ENCODE measurements at regions not wholly inside any gene's neighbourhood (a gene's known extent, or its start where the extent isn't known, plus 50 kb on each side); places are given as distances from the start of the nearest gene placed in this dataset.

DNA sequence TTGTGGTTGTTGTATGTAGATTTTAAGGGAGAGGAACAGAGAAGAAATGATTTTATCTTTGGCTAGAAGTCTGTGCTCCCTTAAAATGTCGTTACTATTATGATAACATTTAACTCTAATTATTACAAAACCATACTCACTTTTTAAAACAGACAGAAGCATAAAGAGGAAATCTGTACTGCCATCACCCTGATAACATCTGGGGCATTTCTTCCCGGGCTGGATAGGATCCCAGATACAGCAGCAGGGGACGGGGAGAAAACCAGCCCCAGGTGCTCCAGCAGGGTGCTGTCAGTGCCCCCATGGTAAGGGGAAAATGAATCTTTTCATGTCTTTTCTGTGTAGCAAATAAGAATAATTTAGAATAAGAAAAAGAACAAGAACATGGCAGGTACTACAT lies 139.4 kb upstream of the IRX6 start:
- TF ChIP-seq, protein P1, sequence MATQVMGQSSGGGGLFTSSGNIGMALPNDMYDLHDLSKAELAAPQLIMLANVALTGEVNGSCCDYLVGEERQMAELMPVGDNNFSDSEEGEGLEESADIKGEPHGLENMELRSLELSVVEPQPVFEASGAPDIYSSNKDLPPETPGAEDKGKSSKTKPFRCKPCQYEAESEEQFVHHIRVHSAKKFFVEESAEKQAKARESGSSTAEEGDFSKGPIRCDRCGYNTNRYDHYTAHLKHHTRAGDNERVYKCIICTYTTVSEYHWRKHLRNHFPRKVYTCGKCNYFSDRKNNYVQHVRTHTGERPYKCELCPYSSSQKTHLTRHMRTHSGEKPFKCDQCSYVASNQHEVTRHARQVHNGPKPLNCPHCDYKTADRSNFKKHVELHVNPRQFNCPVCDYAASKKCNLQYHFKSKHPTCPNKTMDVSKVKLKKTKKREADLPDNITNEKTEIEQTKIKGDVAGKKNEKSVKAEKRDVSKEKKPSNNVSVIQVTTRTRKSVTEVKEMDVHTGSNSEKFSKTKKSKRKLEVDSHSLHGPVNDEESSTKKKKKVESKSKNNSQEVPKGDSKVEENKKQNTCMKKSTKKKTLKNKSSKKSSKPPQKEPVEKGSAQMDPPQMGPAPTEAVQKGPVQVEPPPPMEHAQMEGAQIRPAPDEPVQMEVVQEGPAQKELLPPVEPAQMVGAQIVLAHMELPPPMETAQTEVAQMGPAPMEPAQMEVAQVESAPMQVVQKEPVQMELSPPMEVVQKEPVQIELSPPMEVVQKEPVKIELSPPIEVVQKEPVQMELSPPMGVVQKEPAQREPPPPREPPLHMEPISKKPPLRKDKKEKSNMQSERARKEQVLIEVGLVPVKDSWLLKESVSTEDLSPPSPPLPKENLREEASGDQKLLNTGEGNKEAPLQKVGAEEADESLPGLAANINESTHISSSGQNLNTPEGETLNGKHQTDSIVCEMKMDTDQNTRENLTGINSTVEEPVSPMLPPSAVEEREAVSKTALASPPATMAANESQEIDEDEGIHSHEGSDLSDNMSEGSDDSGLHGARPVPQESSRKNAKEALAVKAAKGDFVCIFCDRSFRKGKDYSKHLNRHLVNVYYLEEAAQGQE (IDR thresholded peaks at IDR 0.05; ENCODE audit: insufficient read depth in 1 of 2, low read depth in 2 of 2, low read length in 1 of 2), result no peak
- TF ChIP-seq, protein P2, sequence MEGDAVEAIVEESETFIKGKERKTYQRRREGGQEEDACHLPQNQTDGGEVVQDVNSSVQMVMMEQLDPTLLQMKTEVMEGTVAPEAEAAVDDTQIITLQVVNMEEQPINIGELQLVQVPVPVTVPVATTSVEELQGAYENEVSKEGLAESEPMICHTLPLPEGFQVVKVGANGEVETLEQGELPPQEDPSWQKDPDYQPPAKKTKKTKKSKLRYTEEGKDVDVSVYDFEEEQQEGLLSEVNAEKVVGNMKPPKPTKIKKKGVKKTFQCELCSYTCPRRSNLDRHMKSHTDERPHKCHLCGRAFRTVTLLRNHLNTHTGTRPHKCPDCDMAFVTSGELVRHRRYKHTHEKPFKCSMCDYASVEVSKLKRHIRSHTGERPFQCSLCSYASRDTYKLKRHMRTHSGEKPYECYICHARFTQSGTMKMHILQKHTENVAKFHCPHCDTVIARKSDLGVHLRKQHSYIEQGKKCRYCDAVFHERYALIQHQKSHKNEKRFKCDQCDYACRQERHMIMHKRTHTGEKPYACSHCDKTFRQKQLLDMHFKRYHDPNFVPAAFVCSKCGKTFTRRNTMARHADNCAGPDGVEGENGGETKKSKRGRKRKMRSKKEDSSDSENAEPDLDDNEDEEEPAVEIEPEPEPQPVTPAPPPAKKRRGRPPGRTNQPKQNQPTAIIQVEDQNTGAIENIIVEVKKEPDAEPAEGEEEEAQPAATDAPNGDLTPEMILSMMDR (IDR thresholded peaks at IDR 0.05), result no peak

Measured in Panc1 (cell line).